OCI-LY3 (cell line): ENCODE measurements at regions not wholly inside any gene's neighbourhood (a gene's known extent, or its start where the extent isn't known, plus 50 kb on each side); places are given as distances from the start of the nearest gene placed in this dataset.

ENCODE experiments used
- H2AFZ ChIP-seq: fragments of 200-600, 300-600 bp; shearing (Covaris generic); 2 replicates; pipeline ENCODE4 v1.6.0; 2014; ENCODE audit warnings: antibody characterized with exemption, low read depth, low read length
- H3K27ac ChIP-seq: fragments of 200-600, 300-600 bp; sonication (generic); 2 replicates; pipeline ENCODE4 v1.5.1; 2014; ENCODE audit warnings: mild to moderate bottlenecking, low read length, moderate library complexity, mixed read lengths
- H3K27me3 ChIP-seq: fragments of 200-600, 300-600 bp; sonication (generic); 2 replicates; pipeline ENCODE4 v1.6.1; 2014; ENCODE audit warnings: low read depth, low read length, mixed read lengths
- H3K36me3 ChIP-seq: fragments of 200-600, 300-600 bp; sonication (generic); replicated peaks from 2 replicates; pipeline ENCODE3; 2014; ENCODE audit warnings: low read depth, low read length, mixed read lengths
- H3K4me1 ChIP-seq: fragments of 300-600, 200-600 bp; sonication (generic); 2 replicates; pipeline ENCODE4 v1.6.1; 2014; ENCODE audit warnings: low read length, mixed read lengths
- H3K4me2 ChIP-seq: fragments of 200-600, 300-600 bp; sonication (generic); 2 replicates; pipeline ENCODE4 v1.6.1; 2014; ENCODE audit warnings: low read length, mixed read lengths
- H3K4me3 ChIP-seq: fragments of 300-600, 200-600 bp; sonication (generic); 2 replicates; pipeline ENCODE4 v1.5.1; 2014; ENCODE audit warnings: antibody characterized with exemption, mild to moderate bottlenecking, low read length, moderate library complexity
- H3K79me2 ChIP-seq: fragments of 300-600, 200-600 bp; shearing (Covaris generic); 2 replicates; pipeline ENCODE4 v1.6.1; 2014; ENCODE audit warnings: mild to moderate bottlenecking, low read length, mixed read lengths
- H3K9ac ChIP-seq: fragments of 300-600, 200-600 bp; shearing (Covaris generic); 2 replicates; pipeline ENCODE4 v1.6.0; 2014; ENCODE audit warnings: mild to moderate bottlenecking, low read length, moderate library complexity
- H3K9me3 ChIP-seq: fragments of 200-600, 300-600 bp; shearing (Covaris generic); 2 replicates; pipeline ENCODE4 v1.6.1; 2014; ENCODE audit warnings: low read length, mixed read lengths; ENCODE audit not compliant: insufficient read depth
- H4K20me1 ChIP-seq: fragments of 200-600, 300-600 bp; sonication (generic); 2 replicates; pipeline ENCODE4 v1.6.1; 2016; ENCODE audit warnings: low read length, mixed read lengths; ENCODE audit not compliant: insufficient read depth
- EZH2phosphoT487 ChIP-seq: fragments of 200-600 bp; shearing (Covaris generic); IDR thresholded peaks from 2 replicates; pipeline ENCODE4 v1.6.1; 2018; ENCODE audit warnings: antibody characterized with exemption, mixed run types, low read depth
- TF ChIP-seq, protein P1 (sequence below): fragments of 200-600, 300-600 bp; sonication (generic); IDR thresholded peaks from 2 replicates; pipeline ENCODE4 v1.5.1; 2014; ENCODE audit warnings: antibody characterized with exemption, low read length, low read depth

DNA sequence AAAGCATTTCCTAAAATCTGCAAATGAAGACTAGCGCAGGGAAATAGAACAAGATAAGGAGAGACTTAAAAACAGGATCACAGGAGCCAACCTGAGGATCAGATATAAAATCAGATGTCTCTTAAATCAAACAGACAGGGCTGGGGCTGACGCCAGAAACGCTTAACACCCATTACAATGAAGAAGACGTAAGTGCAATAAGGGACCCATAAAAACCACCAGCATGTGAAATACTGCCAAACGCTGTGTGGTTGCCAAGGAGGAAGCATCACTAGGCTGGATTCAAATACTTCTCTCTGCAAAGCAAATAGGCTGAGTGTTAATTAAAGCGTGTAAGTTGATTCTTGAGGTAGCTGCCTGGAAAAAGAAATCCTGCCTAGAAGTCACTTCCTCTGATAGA lies 74.4 kb upstream of the ATP10B start:
- Histone ChIP-seq H3K4me3 (no peak overlapping the region), H3K9me3 (no peaks in the 10 kb centered on the region), H3K27ac (no peak overlapping the region), H3K79me2 (no peaks in the 10 kb centered on the region), H3K4me2 (no peak overlapping the region), H3K9ac (no peak overlapping the region), H3K27me3 (no peaks in the 10 kb centered on the region), H4K20me1 (no peaks in the 10 kb centered on the region), H2AFZ (no peak overlapping the region), H3K4me1 (no peaks in the 10 kb centered on the region), H3K36me3 (no peaks in the 10 kb centered on the region)
- TF ChIP-seq EZH2phosphoT487, result no peak
- TF ChIP-seq, protein P1, sequence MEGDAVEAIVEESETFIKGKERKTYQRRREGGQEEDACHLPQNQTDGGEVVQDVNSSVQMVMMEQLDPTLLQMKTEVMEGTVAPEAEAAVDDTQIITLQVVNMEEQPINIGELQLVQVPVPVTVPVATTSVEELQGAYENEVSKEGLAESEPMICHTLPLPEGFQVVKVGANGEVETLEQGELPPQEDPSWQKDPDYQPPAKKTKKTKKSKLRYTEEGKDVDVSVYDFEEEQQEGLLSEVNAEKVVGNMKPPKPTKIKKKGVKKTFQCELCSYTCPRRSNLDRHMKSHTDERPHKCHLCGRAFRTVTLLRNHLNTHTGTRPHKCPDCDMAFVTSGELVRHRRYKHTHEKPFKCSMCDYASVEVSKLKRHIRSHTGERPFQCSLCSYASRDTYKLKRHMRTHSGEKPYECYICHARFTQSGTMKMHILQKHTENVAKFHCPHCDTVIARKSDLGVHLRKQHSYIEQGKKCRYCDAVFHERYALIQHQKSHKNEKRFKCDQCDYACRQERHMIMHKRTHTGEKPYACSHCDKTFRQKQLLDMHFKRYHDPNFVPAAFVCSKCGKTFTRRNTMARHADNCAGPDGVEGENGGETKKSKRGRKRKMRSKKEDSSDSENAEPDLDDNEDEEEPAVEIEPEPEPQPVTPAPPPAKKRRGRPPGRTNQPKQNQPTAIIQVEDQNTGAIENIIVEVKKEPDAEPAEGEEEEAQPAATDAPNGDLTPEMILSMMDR, result no peak

DNA sequence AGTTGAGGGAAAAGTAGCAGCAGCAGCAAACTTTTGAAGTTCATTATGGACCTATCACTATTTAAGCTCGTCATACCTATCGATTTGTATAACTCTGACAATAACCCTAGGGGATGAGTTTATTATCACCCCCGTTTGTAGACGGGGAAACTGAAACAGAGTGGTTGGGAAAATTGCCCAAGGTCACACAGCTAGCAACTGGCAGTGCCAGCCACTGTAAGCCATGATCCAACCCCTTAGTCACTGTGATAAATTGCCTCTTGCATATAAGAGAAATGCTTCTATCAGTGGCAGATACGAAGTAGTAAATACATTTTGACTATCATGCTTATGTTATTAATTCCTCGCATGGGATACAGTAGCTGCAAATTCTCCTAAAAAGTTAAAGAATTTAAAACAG lies 73.3 kb upstream of the ATP10B start:
- Histone ChIP-seq H3K79me2 (no peaks in the 10 kb centered on the region), H3K4me1 (no peaks in the 10 kb centered on the region), H3K36me3 (no peaks in the 10 kb centered on the region), H3K4me2 (no peak overlapping the region), H3K9me3 (no peaks in the 10 kb centered on the region), H2AFZ (no peak overlapping the region), H4K20me1 (no peaks in the 10 kb centered on the region), H3K9ac (no peak overlapping the region), H3K27ac (no peak overlapping the region), H3K4me3 (no peak overlapping the region), H3K27me3 (no peaks in the 10 kb centered on the region)
- TF ChIP-seq, protein P1, result no peak
- no peak for TF ChIP-seq EZH2phosphoT487

DNA sequence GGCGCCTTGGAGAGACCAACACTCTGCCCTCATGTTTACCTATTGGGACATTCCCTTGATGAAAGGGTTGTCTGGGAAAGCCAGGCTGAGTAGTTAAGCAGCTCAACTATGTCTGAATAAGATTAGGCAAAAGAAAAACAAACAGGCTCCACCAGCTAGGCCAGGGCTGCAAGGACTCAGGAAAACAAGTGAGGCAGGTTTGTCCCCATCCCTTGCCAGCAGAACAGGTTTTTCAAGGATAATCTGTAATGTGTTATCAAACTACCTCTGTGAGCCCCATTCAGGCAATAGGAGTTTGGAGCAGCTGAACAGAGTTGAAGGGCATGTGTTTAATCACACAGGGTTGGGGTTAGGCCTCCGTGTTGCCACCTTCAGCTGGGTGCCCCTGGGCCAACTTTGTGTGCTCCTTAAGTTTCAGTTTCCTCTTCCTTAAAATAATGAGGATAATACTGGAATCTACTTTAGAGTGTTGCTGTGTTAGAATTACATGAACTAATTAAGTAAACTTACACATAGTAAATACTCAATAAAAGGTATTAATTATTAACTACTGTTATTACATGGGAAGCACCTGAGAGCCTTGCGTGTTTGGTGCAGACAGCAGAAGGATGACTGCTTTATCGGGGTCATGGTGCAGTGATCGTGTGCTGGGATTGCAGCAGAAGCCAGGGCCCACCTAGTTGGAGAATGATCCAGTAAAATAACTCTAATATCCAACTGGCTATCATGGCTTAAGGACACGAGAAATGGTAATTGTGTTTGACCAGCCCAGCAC lies 72.1 kb upstream of the ATP10B start:
- TF ChIP-seq EZH2phosphoT487, result no peak
- TF ChIP-seq, protein P1, result no peak
- Histone ChIP-seq H3K36me3 (no peaks in the 10 kb centered on the region), H3K27me3 (no peaks in the 10 kb centered on the region), H3K4me3 (no peak overlapping the region), H3K4me1 (no peaks in the 10 kb centered on the region), H3K27ac (no peak overlapping the region), H3K9ac (no peak overlapping the region), H3K9me3 (no peaks in the 10 kb centered on the region), H3K79me2 (no peaks in the 10 kb centered on the region), H4K20me1 (no peaks in the 10 kb centered on the region), H2AFZ (no peak overlapping the region), H3K4me2 (no peak overlapping the region)

DNA sequence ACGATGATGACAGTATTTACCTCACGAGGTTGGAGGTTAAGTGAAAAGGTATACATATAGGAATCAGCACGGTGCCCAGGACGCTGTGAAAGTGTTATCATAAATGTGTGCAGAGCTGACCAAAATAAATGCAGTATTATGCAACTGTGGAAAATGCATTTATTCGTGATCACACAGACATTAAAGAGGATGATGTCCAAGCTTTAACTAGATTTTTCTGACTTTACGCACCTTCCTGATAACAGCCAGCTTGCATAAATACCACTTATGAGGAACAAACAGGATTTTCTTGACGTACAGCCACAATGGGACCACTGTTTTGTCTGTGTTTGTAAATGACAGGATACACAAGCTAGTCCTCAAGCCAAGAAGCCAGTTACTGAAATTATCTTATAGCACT lies 71.4 kb upstream of the ATP10B start:
- H3K9ac ChIP-seq, result no peak overlapping the region
- H3K79me2 ChIP-seq, result no peaks in the 10 kb centered on the region
- no peaks in the 10 kb centered on the region for H3K9me3 ChIP-seq
- H3K4me2 ChIP-seq, result no peak overlapping the region
- no peak overlapping the region for H3K27ac ChIP-seq
- H3K4me3 ChIP-seq, result no peak overlapping the region
- no peak for TF ChIP-seq EZH2phosphoT487
- TF ChIP-seq, protein P1, result no peak
- H3K4me1 ChIP-seq, result no peaks in the 10 kb centered on the region
- no peaks in the 10 kb centered on the region for H3K27me3 ChIP-seq
- H2AFZ ChIP-seq, result no peak overlapping the region
- no peaks in the 10 kb centered on the region for H3K36me3 ChIP-seq
- no peaks in the 10 kb centered on the region for H4K20me1 ChIP-seq
